Stimulated activated CD8-positive, alpha-beta memory T cell treated with anti-CD3 and anti-CD28 coated beads, Interleukin-7, amount 100 ng/mL, for 4 hours (primary cell): ENCODE measurements at regions not wholly inside any gene's neighbourhood (a gene's known extent, or its start where the extent isn't known, plus 50 kb on each side); places are given as distances from the start of the nearest gene placed in this dataset.
"Not testable (repeated sequence)": the region's sequence is repeated elsewhere in the genome, so short reads cannot be mapped to it uniquely, and the experiment has no call there.

Experiments
- DNase-seq, 2 donors: peaks; one replicate each; pipeline ENCODE4 v3.0.0-alpha.2; 2020; ENCODE audit warnings: low read depth in 2 of 2

DNA sequence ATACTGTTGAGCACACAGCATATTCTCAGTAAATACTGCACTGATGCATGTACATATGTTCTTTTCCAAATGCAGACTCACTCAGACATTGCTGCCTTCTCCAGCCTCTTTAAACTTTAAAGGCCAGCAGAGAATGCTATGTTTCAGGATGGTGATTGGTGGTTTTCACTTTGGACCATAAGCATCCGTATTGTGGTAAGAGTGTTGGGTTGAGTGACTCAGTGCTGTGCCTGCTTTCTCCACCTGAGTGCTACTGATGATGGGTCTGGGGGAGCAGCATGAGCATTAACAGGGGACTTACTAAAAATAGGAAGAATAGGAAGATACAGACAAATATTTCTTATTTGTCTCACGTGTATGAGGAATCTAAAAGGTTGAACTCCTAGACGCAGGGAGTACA is 56.3 kb upstream of the ZNF92 start:
- no peak for DNase-seq

DNA sequence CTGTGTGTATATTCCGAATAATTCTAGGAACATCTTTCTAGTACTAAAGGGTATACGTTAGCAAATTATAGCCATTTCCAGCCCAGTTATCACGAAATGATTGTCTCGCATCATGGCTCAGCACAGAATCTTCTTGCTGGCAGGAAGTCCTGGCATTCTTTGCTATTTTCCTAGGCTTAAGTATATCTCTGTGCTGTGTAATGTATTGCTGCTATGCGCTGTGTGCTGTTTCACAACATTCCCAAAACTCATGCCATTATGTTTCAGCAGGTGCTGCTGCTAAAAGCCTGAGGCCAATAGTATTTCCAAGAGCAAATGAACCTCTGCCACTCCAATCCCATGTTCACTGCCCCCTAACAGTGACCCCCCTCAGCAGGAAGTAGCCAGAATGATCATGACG is 62.9 kb upstream of the ZNF92 start:
- no peak for DNase-seq

DNA sequence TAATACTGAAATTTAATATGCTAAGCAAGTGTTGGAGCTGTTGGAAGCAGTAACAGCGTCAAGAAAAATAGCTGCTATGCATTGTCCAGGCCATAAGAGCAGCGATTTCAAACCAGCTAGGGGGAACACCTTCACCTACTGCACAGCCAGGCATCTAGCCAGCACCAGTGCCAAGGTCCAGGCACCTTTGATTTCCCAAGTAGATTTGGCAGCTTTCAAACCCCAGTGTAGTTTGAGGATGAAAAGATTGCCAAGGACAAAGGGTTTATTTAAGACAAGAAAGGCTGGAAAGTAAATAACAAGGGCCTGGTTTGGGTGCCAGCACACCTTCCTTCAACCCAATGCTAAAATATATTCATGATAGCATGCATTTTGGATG is 65.4 kb upstream of the ZNF92 start:
- no peak for DNase-seq

DNA sequence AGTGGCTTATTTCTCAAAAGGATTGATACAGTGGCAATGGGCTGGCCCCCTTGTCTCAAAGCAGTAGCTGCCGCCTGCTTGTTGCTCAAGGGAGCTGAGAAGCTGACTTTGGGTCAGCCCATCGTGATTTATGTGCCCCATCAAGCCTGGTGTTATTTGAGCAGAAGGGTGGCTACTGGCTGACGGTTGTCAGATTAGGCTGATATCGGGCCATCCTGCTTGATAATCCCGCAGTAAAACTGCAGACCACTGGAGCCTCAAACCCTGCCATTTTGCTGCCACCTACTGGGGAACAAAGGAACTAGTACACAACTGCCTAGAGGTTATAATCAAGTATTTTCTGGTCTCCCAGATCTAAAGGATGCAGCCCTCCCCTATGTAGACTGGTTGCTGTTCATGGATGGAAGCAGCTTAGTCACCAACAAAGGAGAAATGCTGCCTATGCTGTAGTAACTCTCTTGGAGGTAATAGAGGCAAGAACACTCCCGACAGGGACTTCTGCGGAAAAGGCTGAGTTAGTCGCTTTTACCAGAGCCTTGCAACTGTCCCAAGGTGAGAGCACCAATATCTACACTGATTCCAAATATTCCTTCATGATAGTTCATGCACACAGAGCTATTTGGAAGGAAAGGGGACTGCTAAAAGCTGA is 65.9 kb upstream of the ZNF92 start:
- peak; percentile 1 to 3 for DNase-seq

DNA sequence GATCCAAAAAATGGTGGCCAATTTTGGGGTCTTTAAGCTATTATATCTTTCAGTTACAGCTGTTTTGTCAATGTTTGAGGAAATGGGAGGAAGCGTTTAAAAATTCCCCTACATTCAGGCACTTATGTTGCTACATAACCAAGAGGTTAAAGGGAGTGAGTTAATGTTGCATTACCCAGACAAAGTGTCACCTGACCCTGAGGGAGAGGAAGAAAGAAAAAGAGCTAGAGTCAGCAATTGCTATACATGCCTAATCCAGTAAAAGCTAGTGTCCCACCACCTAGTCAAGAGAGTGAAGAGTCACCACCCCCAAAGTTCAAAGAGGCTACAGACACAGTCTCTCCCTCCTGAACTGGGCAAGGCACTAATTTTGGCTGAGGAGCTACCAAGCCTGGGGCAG is 69.5 kb upstream of the ZNF92 start:
- no peak for DNase-seq

DNA sequence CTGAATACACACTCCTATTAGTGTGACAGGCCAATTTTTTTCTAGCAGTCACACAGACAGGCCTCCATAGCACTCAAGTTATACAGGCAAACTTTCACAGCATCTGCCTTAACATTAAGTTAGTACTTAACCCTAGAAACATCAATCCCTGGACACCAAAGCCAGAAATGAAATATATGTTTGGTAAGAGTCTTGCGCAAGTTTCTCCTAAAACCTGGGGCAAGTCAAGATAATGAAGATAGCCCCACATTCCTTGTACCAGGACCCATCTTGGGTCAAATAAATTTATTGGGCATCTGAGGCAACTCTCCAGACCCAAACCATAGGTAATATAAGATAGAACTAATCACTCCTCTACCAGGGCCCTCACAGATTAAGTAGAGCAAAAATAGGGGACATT is 70.8 kb upstream of the ZNF92 start:
- no peak for DNase-seq

DNA sequence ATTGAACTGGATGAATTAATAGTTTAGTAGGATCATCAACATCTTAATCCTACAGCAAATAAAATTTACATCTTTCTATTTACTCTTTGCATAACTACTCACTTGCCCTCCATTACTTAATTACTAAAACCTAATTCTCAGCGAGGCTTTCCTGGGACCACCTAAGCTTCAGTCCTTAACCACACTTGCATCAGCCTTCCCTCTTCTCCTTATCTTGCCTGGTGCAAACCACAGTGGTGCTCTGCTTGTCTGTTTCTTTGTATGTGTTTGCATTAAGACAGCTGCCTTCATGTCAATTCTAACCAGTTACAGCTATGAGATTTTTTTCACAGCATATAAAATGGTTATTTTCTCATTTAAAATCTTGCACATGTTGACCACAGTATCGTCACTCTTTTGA is 72.6 kb upstream of the ZNF92 start:
- no peak for DNase-seq

DNA sequence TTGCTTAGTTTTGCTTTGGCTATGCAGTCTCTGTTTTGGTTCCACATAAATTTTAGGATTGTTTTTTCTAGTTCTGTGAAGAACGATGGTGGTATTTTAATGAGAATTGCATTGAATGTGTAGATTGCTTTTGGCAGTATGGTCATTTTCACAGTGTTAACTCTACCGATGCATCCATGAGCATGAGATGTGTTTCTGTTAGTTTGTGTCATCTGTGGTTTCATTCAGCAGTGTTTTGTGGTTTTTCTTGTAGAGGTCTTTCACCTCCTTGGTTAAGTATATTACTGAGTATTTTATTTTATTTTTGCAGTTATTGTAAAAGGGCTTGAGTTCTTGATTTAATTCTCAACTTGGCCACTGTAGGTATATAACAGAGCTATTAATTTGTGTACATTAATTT is 78.2 kb upstream of the ZNF92 start:
- DNase-seq, result no peak

DNA sequence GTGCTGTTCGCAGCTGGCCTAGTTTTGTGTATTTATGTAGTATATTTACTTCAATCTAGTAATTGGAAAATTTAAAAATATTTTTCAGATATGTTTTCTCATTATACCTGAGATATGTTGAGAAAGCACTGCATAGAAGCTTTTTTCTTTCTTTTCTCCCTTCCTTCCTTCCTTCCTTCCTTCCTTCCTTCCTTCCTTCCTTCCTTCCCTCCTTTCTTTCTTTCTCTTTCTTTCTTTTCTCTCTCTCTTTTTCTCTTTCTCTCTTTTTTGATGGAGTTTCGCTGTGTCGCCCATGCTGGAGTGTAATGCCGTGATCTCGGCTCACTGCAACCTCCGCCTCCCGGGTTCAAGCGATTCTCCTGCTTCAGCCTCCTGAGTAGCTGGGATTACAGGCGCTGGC is 83.3 kb upstream of the ZNF92 start:
- DNase-seq, result not testable (repeated sequence)

DNA sequence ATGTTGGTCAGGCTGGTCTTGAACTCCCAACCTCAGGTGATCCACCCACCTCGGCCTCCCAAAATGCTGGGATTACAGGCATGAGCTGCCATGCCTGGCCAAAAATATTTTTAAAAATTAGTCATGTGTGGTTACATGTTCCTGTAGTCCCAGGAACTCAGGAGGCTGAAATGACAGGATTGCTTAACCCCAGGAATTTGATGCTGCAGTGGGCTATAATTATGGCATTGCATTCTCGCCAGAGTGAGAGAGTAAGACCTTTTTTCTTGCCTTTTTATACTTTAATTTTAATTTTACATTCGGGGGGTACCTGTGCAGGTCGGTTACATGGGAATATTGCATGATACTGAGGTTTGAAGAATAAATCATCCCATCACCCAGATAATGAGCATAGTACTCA is 86.6 kb upstream of the ZNF92 start:
- no peak for DNase-seq

DNA sequence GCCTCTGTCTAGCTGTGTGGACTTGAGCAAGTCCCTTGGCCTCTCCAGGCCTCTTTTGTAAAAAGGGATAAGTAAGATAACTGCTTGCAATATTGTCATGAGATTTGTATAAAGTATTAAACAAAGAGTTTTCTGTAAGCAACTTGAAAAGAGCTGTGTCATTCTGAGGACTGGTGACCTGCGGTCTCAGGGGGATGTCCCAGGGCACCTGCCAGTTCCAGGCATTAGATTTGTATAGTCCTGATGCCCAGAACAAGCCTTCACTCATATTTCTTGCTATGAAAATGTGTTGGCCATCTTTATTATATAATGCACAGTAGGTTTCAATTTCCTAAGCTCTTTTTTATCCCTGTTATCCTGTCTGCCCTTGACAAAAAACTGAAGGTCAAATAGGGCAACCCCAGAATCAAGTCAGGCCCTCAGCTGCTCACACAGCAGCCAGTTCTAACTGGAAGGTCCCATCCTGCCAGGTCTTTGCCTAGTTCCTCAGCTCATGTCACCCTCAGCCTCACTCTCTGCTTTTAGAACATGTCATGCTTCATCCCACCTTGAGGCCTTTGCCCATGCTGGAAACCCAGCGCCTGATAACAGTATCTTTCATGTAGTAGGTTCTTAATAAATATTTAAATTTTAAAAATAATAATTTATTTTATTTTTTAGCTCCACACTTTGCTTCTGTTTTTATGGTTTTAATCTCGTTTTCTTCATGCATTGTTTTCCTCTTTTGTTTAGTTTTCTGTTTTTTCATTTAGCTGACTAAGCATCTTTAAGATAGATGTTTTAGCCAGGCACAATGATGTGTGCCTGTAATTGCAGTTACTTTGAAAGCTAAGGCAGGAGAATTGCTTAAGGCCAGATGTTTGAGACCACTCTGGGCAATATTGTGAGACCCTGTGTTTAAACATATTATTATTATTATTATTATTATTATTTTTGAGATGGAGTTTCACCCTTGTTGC is 87.5 kb upstream of the ZNF92 start:
- DNase-seq, result no peak

DNA sequence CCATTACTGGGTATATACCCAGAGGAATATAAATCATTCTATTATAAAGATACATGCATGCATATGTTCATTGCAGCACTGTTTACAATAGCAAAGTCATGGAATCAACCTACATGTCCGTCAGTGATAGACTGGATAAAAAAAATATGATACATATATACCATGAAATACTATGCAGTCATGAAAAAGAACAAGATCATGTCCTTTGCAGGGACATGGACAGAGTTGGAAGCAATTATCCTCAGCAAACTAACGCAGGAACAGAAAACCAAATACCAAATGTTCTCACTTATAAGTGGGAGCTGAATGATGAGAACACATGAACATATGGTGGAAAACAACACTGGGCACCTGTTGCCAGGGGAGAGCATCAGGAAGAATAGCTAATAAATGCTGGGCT is 88.4 kb upstream of the ZNF92 start:
- not testable (repeated sequence) for DNase-seq

DNA sequence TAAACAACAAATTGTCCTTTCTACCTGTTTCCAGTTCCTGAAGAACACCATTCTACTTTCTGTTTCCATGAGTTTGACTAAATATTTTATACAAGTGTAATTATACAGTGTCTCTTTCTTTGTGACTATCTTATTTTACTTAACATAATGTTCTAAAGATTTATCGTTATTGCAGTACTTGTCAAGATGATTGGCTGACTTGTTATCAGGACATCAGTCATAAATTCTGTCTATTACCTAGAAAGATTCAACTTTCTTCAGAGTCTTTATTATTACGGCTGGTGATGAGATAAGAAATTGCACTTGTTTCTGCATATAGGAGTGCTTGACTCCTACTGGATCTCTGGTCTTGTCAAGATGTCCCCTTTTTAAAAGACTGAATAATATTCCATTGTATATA is 93.9 kb upstream of the ZNF92 start:
- no peak for DNase-seq

DNA sequence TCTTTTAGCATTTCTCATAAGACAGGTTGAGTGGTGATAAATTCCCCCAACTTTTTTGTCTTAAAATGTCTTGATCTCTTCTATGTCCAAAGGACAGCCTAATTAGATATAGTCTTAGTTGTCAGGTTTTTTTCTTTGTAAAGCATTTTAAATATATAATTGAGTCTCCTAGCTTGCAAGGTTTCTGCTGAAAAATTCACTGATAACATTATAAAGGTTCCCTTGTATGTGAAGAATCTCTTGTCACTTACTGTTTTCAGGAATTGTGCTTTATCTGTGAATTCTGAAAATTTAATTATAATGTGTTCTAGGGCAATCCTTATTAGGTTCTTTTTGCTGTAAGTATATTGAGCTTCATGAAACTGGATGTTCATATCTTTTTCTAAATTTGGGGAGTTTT is 96.8 kb upstream of the ZNF92 start:
- no peak for DNase-seq

DNA sequence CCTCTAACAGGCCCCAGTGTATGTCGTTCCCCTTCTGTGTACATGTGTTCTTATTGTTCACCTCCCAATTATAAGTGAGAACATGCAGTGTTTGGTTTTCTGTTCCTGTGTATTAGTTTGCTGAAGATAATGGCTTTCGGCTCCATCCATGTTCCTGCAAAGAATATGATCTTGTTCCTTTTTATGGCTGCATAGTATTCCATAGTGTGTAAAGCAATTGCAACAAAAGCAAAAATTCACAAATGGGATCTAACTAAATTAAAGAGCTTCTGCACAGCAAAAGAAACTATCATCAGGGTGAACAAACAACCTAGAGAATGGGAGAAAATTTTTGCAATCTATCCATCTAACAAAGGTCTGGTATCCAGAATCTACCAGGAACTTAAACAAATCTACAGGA is 102.2 kb upstream of the ZNF92 start:
- DNase-seq, result not testable (repeated sequence)

DNA sequence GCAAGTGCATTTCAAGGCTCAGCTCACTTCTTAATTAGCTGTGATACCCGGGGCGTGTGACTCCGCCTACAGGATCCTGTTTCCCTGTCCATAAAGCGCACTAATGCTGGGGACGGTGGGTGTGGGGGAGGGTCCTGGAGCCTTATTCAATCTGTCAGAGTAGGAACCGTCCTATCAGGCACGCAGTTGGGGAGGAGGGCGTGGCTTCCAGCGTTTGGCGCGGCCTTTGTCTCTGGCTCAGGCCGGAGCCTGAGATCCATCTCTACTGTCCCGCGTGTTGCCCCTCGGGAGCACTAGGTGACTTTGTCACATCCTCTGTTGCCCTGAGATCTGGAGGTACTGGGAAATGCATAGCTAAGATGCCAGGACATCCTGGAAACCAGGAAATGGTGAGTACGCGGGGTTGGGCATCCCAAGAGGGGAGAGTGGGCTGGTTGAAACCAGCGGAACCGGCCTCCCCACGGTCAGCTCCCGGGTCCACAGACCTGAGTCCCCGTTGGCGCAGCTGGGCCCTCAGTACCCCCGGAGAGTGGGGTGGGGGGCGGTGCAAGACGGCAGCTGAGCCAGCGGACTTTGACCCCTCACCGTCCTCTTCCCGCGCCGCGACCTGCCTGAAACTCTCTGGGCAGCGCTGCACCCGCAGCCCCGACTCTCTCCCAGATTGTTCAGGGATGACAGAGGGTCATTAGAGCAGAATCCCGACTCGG is 104.4 kb upstream of the ZNF92 start:
- no peak for DNase-seq

DNA sequence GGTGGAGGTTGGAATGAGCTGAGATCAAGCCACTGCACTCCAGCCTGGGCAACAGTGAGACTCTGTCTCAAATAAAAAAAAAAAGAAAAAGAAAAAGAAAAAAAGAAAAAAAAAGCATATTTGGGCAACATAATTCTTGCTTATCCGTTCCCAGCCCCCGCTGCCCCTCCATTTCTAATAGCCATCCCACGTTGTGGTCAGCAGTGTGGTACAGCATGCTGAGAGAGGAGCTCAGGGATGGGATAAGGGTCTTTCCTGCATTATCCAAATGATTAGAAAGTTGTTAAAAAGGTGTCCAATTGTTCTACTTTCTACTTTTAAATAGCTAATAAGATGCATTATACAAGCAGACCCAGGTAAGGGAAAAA is 104.9 kb upstream of the ZNF92 start:
- DNase-seq, result no peak

DNA sequence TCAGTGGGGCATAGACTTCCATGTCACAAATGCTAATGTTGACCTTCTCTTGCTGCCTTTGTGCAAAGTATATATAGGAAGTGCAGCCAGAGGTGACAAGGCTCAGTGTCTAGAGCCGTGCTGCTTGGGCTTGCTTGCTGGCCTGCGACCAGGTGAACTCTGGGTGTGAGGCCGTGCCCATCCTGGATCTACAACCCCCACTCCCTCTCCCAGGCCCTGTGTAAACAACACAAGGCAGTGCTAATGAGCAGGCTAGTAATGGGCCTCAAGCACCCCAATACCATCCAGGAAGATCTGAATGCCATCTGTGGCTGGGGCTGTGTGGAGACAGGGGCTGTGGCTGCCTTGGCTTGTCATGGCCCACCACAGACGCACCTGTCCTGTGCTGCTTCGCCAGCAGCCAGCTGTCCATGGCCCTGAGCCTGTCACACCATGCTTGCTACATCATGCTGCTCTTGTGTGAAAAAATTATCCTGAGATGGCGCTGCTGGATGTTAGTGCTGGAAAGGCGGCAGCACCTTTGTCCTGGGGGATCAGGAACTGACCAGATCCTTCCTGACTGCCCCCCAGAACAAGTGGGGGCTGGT is 107.6 kb upstream of the ZNF92 start:
- no peak for DNase-seq

DNA sequence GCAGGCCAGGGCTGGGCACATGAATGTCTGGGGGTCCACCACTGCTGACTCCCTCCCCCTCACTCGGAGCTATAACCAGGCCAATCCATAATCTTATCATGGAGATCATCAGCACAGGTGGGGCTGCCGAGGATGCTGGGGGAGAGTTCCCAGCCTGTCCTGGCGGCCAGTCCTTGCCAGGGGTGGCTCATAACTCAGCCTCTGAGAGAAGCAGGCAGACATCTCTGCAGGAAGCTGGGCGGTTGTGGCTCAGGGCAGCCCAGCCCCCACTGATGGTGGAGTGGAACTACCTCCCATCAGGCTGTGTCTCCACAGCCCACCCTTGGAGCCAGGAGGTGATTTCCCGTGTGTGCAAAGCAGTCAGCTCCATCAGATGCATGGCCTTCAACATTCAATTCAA is 109.4 kb upstream of the ZNF92 start:
- DNase-seq, result no peak

DNA sequence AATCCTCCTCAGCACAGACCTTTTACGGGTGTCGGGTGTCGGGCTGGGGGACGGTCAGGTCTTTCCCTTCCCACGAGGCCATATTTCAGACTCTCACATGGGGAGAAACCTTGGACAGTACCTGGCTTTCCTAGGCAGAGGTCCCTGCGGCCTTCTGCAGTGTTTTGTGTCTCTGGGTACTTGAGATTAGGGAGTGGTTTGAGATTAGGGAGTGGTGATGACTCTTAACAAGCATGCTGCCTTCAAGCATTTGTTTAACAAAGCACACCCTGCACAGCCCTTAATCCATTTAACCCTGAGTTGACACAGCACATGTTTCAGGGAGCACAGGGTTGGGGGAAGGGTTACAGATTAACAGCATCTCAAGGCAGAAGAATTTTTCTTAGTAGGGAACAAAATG is 113.0 kb upstream of the ZNF92 start:
- not testable (repeated sequence) for DNase-seq

DNA sequence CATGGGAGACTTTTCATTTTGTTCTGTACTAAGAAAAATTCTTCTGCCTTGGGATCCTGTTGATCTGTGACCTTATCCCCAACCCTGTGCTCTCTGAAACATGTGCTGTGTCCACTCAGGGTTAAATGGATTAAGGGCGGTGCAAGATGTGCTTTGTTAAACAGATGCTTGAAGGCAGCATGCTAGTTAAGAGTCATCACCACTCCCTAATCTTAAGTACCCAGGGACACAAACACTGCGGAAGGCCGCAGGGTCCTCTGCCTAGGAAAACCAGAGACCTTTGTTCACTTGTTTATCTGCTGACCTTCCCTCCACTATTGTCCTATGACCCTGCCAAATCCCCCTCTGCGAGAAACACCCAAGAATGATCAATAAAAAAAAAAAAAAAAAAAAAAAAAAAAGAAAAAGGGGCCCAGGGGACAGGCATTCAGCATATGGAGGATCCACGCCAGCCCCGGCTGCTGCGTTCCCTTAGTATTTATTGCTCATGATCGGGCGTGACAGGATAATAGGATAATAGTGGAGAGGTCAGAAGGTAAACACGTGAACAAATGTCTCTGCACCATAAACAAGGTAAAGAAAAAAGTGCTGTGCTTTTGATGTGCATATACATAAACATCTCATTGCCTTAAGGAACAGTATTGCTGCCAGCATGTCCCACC is 113.7 kb upstream of the ZNF92 start:
- DNase-seq, result not testable (repeated sequence)

DNA sequence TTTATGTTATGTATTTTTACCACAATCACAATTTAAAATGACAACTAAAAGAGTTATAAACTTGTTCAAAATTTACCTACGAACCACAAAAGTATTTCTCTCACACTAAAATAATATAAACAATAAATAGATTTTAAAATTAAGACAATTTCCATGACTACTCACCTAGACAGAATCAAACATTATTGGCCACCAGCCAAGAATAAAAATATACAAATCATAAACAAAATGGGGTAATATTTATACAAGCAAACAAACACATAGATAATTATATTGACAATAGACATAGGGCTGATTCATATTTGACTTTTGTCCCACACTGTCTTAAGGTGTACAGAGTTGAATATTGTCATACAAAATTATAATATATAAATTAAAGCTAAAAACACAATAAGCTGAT is 119.6 kb upstream of the ZNF92 start:
- no peak for DNase-seq
